SK-N-SH treated with all-trans-retinoic acid at 6 μM for 48 hours (cell line): ENCODE measurements at regions not wholly inside any gene's neighbourhood (a gene's known extent, or its start where the extent isn't known, plus 50 kb on each side); places are given as distances from the start of the nearest gene placed in this dataset.

Source experiments
- ATAC-seq: fragments of 200-7000 bp; cut with Tn5 transposase; 3 replicates; pipeline ENCODE4 v1.9.1; 2020; ENCODE audit warnings: mild to moderate bottlenecking, moderate library complexity
- ARNTL ChIP-seq: fragments of 450-650 bp; formaldehyde crosslinking; IDR thresholded peaks from 2 replicates; pipeline ENCODE4 v1.5.0; 2020; ENCODE audit warnings: low read depth, mild to moderate bottlenecking, moderate library complexity, borderline replicate concordance
- CREB5 ChIP-seq: fragments of 250-450 bp; sonication (Bioruptor Pico); IDR thresholded peaks from 2 replicates; pipeline ENCODE4 v1.5.1; 2020; ENCODE audit warnings: low read depth, mild to moderate bottlenecking, moderate library complexity
- OSR1 ChIP-seq: fragments of 250-450 bp; sonication (Bioruptor Pico); IDR thresholded peaks from 2 replicates; pipeline ENCODE4 v1.8.0; 2022; ENCODE audit warnings: moderate library complexity, mild to moderate bottlenecking, inconsistent platforms
- POU6F1 ChIP-seq: fragments of 250-450 bp; sonication (Bioruptor Pico); IDR thresholded peaks from 2 replicates; pipeline ENCODE4 v1.8.0; 2021; ENCODE audit warnings: low read depth, mild to moderate bottlenecking, moderate library complexity, borderline replicate concordance
- PPARA ChIP-seq: fragments of 250-450 bp; sonication (Bioruptor Pico); IDR thresholded peaks from 2 replicates; pipeline ENCODE4 v1.5.0; 2020; ENCODE audit warnings: mild to moderate bottlenecking, borderline replicate concordance
- RARB ChIP-seq: fragments of 250-450 bp; sonication (Bioruptor Pico); IDR thresholded peaks from 2 replicates; pipeline ENCODE4 v1.8.0; 2021; ENCODE audit warnings: mild to moderate bottlenecking, moderate library complexity
- SNAI2 ChIP-seq: fragments of 250-450 bp; sonication (Bioruptor Pico); IDR thresholded peaks from 2 replicates; pipeline ENCODE4 v1.5.0; 2020; ENCODE audit warnings: mild to moderate bottlenecking, moderate library complexity
- TOX ChIP-seq: fragments of 250-450 bp; sonication (Bioruptor Pico); IDR thresholded peaks from 2 replicates; pipeline ENCODE4 v1.8.0; 2021; ENCODE audit warnings: mild to moderate bottlenecking, moderate library complexity, borderline replicate concordance
- ZFP30 ChIP-seq: fragments of 450-650 bp; formaldehyde crosslinking; IDR thresholded peaks from 2 replicates; pipeline ENCODE4 v1.5.0; 2022; ENCODE audit warnings: mild to moderate bottlenecking, moderate library complexity
- ZNF70 ChIP-seq: fragments of 450-650 bp; formaldehyde crosslinking; IDR thresholded peaks from 2 replicates; pipeline ENCODE4 v1.5.0; 2020; ENCODE audit warnings: mild to moderate bottlenecking, moderate library complexity
- ZNF8 ChIP-seq: fragments of 450-650 bp; formaldehyde crosslinking; IDR thresholded peaks from 2 replicates; pipeline ENCODE4 v1.5.0; 2020; ENCODE audit warnings: mild to moderate bottlenecking, moderate library complexity
- TF ChIP-seq, protein P1 (sequence below): fragments of 250-450 bp; sonication (Bioruptor Pico); IDR thresholded peaks from 2 replicates; pipeline ENCODE4 v1.8.0; 2020; ENCODE audit warnings: mild to moderate bottlenecking, moderate library complexity, borderline replicate concordance
- TF ChIP-seq, protein P2 (sequence below): fragments of 250-450 bp; sonication (Bioruptor Pico); IDR thresholded peaks from 2 replicates; pipeline ENCODE4 v1.5.0; 2020; ENCODE audit warnings: mild to moderate bottlenecking, moderate library complexity

DNA sequence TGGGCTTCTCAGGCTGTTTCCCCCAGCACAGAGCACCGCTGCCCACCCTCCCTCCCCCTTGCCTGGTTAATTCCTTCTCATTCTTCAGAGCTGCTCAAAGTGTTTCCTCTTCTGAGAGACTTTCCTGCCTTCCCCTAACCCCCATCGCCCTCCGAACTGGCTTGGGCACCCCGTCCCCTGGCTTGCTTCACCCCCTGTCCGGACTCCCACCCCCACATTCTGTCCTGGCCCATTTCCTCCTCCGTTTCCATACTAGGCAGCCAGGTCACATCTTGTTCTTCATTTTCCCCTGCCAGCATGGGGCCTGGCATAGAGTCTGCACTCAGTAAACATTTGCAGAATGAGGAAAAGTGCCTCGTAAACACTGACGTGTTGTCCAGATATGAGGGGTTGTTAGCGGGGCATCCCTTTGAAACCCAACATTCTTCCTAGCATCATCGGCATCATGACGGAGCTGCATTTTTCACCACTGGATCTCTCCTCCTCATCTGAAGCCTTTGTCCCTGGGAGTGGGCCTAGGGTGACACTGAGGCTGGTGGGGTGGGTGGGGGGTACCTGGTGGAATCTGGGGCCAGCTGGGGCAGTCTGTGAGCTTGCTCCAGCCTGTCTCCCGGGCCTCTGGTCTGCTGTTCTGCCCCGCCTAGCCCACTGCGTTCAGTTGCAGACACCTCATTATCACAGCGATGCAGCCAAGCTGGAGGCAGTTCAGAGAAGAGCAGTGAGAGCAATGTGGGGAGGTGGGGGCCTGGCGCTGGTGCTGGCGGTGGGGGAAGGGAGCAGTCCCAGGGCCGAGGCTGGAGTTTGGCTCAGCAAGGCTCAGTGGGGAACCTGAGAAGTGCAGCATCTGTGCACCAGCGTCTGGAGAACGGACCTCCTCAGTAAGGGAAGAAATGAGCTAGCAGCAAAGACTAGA is 149.4 kb upstream of the PJA1 start (continued):
- TF ChIP-seq, protein P1, sequence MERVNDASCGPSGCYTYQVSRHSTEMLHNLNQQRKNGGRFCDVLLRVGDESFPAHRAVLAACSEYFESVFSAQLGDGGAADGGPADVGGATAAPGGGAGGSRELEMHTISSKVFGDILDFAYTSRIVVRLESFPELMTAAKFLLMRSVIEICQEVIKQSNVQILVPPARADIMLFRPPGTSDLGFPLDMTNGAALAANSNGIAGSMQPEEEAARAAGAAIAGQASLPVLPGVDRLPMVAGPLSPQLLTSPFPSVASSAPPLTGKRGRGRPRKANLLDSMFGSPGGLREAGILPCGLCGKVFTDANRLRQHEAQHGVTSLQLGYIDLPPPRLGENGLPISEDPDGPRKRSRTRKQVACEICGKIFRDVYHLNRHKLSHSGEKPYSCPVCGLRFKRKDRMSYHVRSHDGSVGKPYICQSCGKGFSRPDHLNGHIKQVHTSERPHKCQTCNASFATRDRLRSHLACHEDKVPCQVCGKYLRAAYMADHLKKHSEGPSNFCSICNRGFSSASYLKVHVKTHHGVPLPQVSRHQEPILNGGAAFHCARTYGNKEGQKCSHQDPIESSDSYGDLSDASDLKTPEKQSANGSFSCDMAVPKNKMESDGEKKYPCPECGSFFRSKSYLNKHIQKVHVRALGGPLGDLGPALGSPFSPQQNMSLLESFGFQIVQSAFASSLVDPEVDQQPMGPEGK, result no peak

GRCh38 chrX:69313617-69314290 is 148.5 kb upstream of the PJA1 start:
- TF ChIP-seq RARB (CRISPR knock-in tag) (no peak), OSR1 (no peak), ZNF70 (no peak), ARNTL (CRISPR knock-in tag) (no peak), CREB5 (CRISPR knock-in tag) (no peak), POU6F1 (CRISPR knock-in tag) (no peak)
- TF ChIP-seq, protein P2, sequence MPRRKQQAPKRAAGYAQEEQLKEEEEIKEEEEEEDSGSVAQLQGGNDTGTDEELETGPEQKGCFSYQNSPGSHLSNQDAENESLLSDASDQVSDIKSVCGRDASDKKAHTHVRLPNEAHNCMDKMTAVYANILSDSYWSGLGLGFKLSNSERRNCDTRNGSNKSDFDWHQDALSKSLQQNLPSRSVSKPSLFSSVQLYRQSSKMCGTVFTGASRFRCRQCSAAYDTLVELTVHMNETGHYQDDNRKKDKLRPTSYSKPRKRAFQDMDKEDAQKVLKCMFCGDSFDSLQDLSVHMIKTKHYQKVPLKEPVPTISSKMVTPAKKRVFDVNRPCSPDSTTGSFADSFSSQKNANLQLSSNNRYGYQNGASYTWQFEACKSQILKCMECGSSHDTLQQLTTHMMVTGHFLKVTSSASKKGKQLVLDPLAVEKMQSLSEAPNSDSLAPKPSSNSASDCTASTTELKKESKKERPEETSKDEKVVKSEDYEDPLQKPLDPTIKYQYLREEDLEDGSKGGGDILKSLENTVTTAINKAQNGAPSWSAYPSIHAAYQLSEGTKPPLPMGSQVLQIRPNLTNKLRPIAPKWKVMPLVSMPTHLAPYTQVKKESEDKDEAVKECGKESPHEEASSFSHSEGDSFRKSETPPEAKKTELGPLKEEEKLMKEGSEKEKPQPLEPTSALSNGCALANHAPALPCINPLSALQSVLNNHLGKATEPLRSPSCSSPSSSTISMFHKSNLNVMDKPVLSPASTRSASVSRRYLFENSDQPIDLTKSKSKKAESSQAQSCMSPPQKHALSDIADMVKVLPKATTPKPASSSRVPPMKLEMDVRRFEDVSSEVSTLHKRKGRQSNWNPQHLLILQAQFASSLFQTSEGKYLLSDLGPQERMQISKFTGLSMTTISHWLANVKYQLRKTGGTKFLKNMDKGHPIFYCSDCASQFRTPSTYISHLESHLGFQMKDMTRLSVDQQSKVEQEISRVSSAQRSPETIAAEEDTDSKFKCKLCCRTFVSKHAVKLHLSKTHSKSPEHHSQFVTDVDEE (CRISPR knock-in tag), result no peak
- no peak for ATAC-seq

GRCh38 chrX:69311936-69312670 is 146.8 kb upstream of the PJA1 start:
- TF ChIP-seq PPARA (CRISPR knock-in tag) (no peak), ZFP30 (CRISPR knock-in tag) (no peak), POU6F1 (CRISPR knock-in tag) (no peak), ARNTL (CRISPR knock-in tag) (no peak), TOX (CRISPR knock-in tag) (no peak), SNAI2 (CRISPR knock-in tag) (no peak), OSR1 (no peak), ZNF8 (CRISPR knock-in tag) (no peak), CREB5 (CRISPR knock-in tag) (no peak), RARB (CRISPR knock-in tag) (no peak)
- TF ChIP-seq, protein P2 (CRISPR knock-in tag), result no peak

More at GRCh38 chrX:69311936-69312670, 146.8 kb upstream of the PJA1 start:
- no peak for ATAC-seq
